T-helper 1 cell treated with Interleukin-12 subunit alpha and Interleukin-12 subunit beta and Interleukin-4 antibody, amounts not matched to agents 30 μg/mL and 1 μg/mL, for 36 hours (primary cell): ENCODE measurements at regions not wholly inside any gene's neighbourhood (a gene's known extent, or its start where the extent isn't known, plus 50 kb on each side); places are given as distances from the start of the nearest gene placed in this dataset.
"Not testable (repeated sequence)": the region's sequence is repeated elsewhere in the genome, so short reads cannot be mapped to it uniquely, and the experiment has no call there.

ENCODE experiments used
- H3K27ac Mint-ChIP-seq: one replicate; pipeline ENCODE4 v1.8.0; 2021; ENCODE audit warnings: mild to moderate bottlenecking, mixed read lengths
- H3K27me3 Mint-ChIP-seq: one replicate; pipeline ENCODE4 v1.8.0; 2021; ENCODE audit warnings: low read depth, mixed read lengths
- H3K36me3 Mint-ChIP-seq: one replicate; pipeline ENCODE4 v1.8.0; 2021; ENCODE audit warnings: low read depth, mixed read lengths
- H3K4me1 Mint-ChIP-seq: one replicate; pipeline ENCODE4 v1.8.0; 2021; ENCODE audit warnings: low read depth, mixed read lengths
- H3K4me3 Mint-ChIP-seq: one replicate; pipeline ENCODE4 v1.8.0; 2021; ENCODE audit warnings: mild to moderate bottlenecking, moderate library complexity, mixed read lengths
- H3K9me3 Mint-ChIP-seq: one replicate; pipeline ENCODE4 v1.8.0; 2021; ENCODE audit warnings: mixed read lengths

DNA sequence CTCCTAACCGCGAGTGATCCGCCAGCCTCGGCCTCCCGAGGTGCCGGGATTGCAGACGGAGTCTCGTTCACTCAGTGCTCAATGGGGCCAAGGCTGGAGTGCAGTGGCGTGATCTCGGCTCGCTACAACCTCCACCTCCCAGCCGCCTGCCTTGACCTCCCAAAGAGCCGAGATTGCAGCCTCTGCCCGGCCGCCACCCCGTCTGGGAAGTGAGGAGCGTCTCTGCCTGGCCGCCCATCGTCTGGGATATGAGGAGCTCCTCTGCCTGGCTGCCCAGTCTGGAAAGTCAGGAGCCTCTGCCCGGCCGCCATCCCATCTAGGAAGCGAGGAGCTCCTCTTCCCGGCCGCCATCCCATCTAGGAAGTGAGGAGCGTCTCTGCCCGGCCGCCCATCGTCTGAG is 58.8 kb upstream of the ANKRD30BL start:
- not testable (repeated sequence) for H3K4me1 Mint-ChIP-seq, H3K27ac Mint-ChIP-seq, H3K36me3 Mint-ChIP-seq, H3K27me3 Mint-ChIP-seq, H3K9me3 Mint-ChIP-seq, H3K4me3 Mint-ChIP-seq

DNA sequence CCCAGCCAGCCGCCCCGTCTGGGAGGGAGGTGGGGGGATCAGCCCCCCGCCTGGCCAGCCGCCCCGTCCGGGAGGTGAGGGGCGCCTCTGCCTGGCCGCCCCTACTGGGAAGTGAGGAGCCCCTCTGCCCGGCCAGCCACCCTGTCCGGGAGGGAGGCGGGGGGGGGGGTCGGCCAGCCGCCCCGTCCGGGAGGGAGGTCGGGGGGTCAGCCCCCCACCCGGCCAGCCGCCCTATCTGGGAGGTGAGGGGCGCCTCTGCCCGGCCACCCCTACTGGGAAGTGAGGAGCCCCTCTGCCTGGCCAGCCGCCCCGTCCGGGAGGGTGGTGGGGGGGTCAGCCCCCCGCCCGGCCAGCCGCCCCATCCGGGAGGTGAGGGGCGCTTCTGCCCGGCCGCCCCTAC is 60.1 kb upstream of the ANKRD30BL start:
- not testable (repeated sequence) for H3K27me3 Mint-ChIP-seq, H3K4me3 Mint-ChIP-seq, H3K27ac Mint-ChIP-seq, H3K9me3 Mint-ChIP-seq, H3K4me1 Mint-ChIP-seq, H3K36me3 Mint-ChIP-seq

DNA sequence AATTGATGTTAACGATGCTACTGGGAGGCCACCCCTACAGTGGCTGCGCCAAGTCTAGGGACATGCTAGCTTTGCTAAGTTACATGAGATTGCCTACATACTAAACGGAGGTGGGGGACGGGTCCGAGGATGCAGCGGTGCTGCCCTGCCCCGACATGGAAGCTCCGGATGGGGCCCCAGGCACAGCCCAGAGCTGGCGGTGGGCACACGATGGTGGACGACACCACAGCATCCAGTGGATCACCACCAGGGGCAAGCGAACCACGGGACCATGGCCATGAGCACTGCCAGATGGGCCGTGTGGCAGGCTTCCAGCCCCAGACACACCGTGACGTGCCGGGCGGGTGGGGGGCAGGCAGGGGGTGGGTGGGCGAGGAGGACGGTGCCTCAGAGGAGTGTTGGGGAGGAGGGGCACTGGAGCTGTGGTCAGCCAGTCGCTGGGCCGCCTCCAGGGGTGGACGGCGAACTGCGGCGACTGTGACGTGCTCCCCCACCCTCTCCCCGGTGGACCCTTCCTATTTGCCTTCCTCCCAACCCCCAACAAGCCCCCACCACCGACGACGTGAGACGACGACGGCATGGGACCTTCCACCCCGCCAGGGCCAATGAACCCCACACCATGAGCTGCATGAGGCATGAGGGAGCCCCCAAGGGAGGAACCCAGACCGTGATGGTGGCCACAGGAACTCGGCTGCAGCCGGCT is 90.6 kb upstream of the ANKRD30BL start:
- Mint-ChIP-seq H3K36me3 (peaks cover 6% of the 10 kb centered on the region), H3K4me1 (no peaks in the 10 kb centered on the region), H3K27me3 (peaks cover 11% of the 10 kb centered on the region), H3K4me3 (no peak overlapping the region), H3K27ac (no peak overlapping the region), H3K9me3 (peaks cover 47% of the 10 kb centered on the region)

DNA sequence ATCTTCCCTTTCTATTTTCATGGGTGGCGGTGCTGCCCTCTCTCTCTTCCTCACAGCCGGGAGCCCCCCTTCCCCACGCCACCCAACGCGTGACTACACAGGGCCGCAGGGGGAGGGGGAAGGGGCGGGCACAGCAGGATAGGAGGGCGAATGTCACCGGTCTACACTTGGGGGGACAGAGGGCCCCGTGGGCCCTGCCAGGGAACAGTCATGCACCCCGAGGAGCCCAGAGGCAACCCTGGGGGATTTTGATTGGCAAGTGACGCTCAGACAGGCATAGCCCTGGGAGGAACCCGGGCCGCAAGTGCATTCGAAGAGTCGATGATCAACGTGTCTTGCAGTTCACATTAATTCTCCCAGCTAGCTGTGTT is 91.1 kb upstream of the ANKRD30BL start:
- H3K27ac Mint-ChIP-seq = no peak overlapping the region
- peaks cover 6% of the 10 kb centered on the region for H3K36me3 Mint-ChIP-seq
- peaks cover 11% of the 10 kb centered on the region for H3K27me3 Mint-ChIP-seq
- H3K4me3 Mint-ChIP-seq = no peak overlapping the region
- H3K9me3 Mint-ChIP-seq = peaks cover 47% of the 10 kb centered on the region
- no peaks in the 10 kb centered on the region for H3K4me1 Mint-ChIP-seq

DNA sequence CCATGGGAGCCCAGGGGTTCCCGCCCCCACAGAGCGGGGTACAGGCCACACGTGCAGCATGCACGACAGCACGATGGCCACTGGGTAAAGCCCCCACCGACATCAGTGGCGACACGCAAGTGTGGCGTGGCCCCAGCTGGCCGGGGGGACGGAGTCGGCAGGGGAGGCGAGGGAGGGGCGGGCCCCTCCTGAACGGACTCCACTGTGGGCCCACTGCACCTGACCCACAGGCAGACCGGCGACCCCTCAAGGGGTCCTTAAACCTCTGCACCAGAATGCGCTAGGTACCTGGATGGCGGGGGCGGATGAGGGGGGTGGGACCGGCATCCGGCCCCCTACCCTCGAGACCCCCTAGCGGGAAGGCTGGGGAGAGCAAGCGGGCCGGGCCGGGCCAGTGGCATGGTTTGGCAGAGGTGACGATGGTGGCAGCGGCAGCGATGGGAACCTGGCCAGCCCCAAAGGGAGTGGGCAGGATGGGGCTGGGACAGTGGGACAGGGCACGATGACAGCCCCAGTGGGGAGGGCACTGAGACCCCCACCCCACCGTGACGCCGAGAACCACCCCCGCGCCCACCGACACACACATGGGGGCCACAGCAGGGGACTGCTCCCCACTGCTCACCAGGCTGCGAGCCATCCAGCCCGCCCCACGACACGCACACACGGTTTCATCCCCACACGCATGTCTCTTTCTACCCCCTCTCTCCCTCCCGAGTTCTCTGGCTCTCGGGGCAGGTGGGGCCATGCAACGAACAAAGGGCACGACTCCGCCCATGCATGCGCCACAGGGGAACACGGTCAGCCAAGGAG is 91.9 kb upstream of the ANKRD30BL start:
- Mint-ChIP-seq H3K27me3 (peaks cover 11% of the 10 kb centered on the region), H3K36me3 (peaks cover 6% of the 10 kb centered on the region), H3K27ac (no peak overlapping the region), H3K4me3 (no peak overlapping the region), H3K4me1 (no peaks in the 10 kb centered on the region), H3K9me3 (peaks cover 42% of the 10 kb centered on the region)

DNA sequence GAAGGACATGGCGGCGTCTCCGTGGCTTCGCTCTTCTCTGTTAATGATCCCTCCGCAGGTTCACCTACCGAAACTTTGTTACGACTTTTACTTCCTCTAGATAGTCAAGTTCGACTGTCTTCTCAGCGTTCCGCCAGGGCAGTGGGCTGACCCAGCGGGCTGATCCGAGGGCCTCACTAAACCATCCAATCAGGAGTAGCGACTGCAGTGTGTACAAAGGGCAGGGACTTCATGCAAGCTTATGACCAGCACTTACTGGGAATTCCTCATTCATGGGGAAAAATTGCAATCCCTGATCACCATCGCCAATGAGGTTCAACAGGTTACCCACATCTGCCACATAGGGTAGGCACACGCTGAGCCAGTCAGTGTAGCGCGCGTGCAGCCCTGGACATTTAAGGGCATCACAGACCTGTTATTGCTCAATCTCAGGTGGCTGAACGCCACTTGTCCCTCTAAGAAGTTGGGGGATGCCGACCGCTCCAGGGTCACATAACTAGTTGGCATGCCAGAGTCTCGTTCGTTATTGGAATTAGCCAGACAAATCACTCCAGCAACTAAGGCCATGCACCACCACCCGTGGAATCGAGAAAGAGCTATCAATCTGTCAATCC is 92.7 kb upstream of the ANKRD30BL start:
- H3K27ac Mint-ChIP-seq, H3K4me3 Mint-ChIP-seq, H3K36me3 Mint-ChIP-seq, H3K4me1 Mint-ChIP-seq: not testable (repeated sequence)
- H3K9me3 Mint-ChIP-seq = peaks cover 44% of the 10 kb centered on the region
- peaks cover 15% of the 10 kb centered on the region for H3K27me3 Mint-ChIP-seq

DNA sequence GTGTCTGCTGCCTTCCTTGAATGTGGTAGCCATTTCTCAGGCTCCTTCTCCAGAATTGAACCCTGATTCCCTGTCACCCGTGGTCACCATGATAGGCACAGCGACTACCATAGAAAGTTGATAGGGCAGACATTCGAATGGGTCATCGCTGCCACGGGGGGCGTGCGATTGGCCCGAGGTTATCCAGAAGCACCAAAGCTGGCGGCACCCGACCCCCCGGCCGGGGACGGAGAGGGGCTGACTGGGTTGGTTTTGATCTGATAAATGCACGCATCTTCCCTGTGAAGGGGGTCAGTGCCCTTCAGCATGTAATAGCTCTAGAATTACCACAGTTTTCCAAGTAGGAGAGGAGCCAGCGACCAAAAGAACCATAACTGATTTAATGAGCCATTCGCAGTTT is 94.0 kb upstream of the ANKRD30BL start:
- Mint-ChIP-seq H3K4me1 (no peaks in the 10 kb centered on the region), H3K27me3 (peaks cover 15% of the 10 kb centered on the region), H3K27ac (no peak overlapping the region), H3K4me3 (no peak overlapping the region), H3K9me3 (peaks cover 36% of the 10 kb centered on the region), H3K36me3 (peaks cover 6% of the 10 kb centered on the region)

DNA sequence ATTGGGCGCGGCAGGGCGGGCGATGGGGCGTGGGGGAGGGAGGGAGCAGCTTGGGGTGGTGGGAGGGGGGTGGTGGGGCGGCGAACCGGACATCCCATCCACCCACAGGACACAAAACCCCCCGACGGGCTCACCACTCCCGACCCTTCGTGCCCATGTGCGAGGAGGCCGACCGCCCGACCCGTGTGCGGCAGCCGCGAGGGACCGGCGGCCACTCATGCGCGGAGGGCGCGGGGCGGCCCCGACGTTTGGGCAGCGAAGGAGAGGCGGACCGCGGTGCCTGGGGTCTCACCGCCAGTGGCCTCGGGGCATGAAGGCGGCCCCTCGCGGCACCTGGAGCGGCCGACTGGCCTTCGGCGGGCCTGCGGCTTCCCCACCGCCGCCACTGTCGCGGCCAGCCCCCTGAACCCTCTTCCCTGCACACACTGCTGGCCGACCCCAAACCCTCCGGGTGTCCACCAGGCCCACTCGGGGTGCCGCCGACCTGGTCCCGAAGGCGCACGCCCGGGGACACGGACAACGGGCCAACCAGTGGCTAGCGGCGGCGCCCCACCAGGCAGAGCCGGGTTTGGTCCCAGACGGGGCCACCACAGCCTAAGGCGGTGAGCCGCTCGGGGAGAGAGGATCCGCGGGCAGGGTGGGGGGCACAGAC is 94.6 kb upstream of the ANKRD30BL start:
- no peak overlapping the region for H3K27ac Mint-ChIP-seq
- H3K4me1 Mint-ChIP-seq = no peaks in the 10 kb centered on the region
- peaks cover 15% of the 10 kb centered on the region for H3K27me3 Mint-ChIP-seq
- H3K36me3 Mint-ChIP-seq = peaks cover 6% of the 10 kb centered on the region
- no peak overlapping the region for H3K4me3 Mint-ChIP-seq
- H3K9me3 Mint-ChIP-seq = peaks cover 36% of the 10 kb centered on the region

DNA sequence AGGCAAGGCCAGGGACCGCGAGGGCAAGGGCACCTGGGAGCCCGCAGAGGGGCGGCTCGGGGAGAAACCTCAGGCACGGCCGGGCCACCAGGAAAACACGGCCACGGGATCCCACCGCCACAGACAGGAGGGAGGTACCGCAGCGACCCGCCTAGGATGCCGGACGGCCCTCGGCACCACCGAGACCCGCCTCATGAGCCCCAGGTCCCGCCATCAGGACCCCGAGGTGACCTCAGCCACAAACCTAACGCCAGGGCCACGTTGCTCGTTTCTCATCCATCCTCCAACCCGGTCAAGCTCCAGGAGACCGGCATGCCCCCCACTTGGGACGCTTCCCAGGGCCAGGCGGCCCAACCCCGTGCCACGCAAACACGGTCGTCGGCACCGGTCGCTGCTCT is 95.2 kb upstream of the ANKRD30BL start:
- H3K4me1 Mint-ChIP-seq = not testable (repeated sequence)

DNA sequence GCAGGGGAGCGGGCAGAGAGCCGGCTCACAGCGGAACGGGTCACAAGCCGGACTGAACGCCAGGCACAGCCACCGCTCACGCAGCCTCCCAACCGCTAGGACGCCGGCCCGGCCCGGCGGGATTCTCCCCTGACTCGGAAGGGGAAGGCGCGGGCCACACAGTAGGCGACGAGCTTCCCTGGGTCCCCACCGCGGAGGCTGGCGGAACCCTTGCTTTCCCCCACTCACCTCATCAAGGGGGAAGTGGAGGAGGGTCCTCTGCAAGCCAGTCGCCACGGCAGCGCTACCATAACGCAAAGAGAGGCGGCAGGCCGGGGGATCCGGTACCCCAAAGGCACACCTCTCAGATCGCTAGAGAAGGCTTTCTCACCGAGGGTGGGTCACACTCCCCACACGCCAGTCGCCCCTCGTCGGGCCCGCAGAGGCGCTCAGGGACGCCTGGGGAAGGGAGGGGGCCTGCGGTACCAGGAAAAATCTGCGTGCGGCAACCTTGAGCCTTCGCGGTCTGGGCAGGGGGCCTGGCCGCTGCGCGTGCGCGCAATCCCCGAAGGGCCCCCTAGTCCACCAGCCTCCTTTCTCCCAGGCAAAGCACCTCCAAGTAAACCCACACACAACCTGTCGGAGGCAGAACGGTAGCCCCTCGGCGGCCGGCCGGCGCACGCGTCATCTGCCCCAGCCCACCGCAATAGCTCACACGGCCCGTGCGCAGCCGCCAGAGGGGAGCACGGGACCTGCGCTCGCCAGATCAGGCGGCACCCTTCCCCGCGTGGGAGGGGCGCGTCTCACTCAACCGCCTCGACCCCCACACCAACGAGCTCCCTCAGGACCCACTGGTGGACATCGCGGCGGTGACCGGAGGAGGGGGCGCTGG is 95.8 kb upstream of the ANKRD30BL start:
- H3K4me3 Mint-ChIP-seq, H3K36me3 Mint-ChIP-seq, H3K4me1 Mint-ChIP-seq, H3K27ac Mint-ChIP-seq: not testable (repeated sequence)
- Mint-ChIP-seq H3K27me3 (peaks cover 15% of the 10 kb centered on the region), H3K9me3 (peaks cover 31% of the 10 kb centered on the region)

More for the DNA sequence above, 95.2 kb upstream of the ANKRD30BL start:
- not testable (repeated sequence) for H3K27ac Mint-ChIP-seq, H3K4me3 Mint-ChIP-seq, H3K36me3 Mint-ChIP-seq
- Mint-ChIP-seq H3K27me3 (peaks cover 15% of the 10 kb centered on the region), H3K9me3 (peaks cover 33% of the 10 kb centered on the region)

DNA sequence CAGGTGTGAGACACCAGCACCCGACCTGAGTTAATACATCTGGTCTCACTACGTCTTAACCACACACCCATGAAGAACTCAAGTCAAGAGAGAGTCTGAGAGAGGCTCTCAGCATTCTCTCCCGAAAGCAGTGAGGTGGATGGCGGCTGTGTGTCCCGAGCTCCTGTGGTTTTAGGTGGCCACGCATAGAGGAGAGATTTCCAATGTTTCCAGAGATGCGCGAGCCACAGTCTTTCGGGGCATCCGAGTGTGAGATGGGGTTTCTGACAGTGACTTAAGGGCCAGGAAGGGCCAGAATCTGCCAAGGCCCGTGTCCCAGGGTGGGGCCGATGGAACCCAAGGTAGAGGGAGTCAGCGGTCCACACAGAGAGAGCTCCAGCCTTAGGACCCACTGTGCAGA is 97.5 kb upstream of the ANKRD30BL start:
- not testable (repeated sequence) for H3K36me3 Mint-ChIP-seq, H3K4me3 Mint-ChIP-seq, H3K4me1 Mint-ChIP-seq, H3K27ac Mint-ChIP-seq
- Mint-ChIP-seq H3K27me3 (peaks cover 15% of the 10 kb centered on the region), H3K9me3 (peaks cover 25% of the 10 kb centered on the region)

DNA sequence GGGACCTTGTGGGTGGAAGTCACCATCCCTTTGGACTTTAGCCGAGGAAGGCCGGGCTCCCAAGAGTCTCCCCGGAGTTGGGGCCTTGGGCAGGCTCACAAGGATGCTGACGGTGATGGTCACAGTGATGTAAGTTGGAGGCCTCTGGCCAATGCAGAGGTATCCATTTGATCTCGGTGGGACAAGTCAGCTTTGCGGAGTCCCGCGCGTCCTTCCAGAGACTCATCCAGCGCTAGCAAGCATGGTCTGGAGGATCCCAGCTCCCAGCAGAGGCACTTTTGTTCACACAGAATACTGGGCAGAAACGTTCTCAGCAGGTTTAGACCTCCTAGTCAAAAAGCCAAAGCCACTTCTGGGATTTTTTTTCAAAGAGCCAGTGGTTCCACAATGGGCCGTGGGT is 103.8 kb upstream of the ANKRD30BL start:
- not testable (repeated sequence) for H3K27ac Mint-ChIP-seq, H3K4me1 Mint-ChIP-seq, H3K36me3 Mint-ChIP-seq, H3K4me3 Mint-ChIP-seq, H3K9me3 Mint-ChIP-seq, H3K27me3 Mint-ChIP-seq

DNA sequence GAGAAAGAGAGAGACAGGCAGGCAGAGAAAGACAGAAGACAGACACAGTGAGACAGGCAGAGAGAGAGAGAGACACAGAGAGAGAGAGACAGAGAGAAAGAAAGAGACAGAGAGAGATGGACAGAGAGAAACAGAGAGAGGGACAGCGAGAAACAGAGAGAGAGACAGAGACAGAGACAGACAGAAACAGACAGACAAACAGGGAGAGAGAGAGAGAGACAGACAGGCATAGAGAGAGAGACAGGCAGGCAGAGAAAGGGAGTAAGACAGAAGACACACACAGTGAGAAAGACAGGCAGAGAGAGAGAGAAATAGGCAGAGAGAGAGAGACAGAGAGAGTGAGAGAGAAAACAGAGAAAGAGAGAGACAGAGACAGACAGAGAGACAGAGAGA is 105.3 kb upstream of the ANKRD30BL start:
- H3K9me3 Mint-ChIP-seq = no peaks in the 10 kb centered on the region
- no peaks in the 10 kb centered on the region for H3K36me3 Mint-ChIP-seq
- no peak overlapping the region for H3K27ac Mint-ChIP-seq
- H3K4me3 Mint-ChIP-seq = no peak overlapping the region
- H3K4me1 Mint-ChIP-seq = peaks cover 1% of the 10 kb centered on the region
- H3K27me3 Mint-ChIP-seq = no peaks in the 10 kb centered on the region
